ENCODE measurements at regions not wholly inside any gene's neighbourhood (a gene's known extent, or its start where the extent isn't known, plus 50 kb on each side); places are given as distances from the start of the nearest gene placed in this dataset.

DNA sequence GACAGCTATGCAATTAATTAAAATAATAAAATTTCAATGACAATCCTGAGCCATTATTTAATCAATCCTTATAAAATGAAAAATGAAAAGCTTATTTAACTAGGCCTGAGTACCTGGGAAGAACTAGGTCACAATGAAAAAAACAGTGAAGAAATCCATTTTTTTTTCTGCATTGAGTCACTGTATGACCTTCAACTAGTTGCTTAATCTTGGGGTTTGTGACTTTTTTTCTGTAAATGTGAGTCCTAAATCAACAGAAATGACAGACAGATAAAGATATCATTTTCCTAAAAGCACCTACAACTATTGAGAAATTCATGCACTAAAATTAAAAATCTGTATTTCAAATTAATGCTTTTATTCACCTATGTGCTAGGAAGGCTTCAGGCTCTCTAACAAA, 96.8 kb downstream of the TMEM26 start:
- Histone ChIP-seq H3K9ac (ENCODE audit: insufficient read depth, low read depth, low read length) (no peak overlapping the region), H3K9me3 (ENCODE audit: low read length) (no peaks in the 10 kb centered on the region), H3K79me2 (ENCODE audit: insufficient read depth, low read length) (no peaks in the 10 kb centered on the region), H3K4me1 (ENCODE audit: insufficient read depth, low read length) (no peaks in the 10 kb centered on the region), H3K4me2 (ENCODE audit: low read depth, low read length) (no peak overlapping the region), H3K27ac (ENCODE audit: extremely low read length, insufficient read depth, low read length) (no peak overlapping the region), H4K20me1 (ENCODE audit: insufficient read depth, low read length) (no peaks in the 10 kb centered on the region), H3K27me3 (ENCODE audit: control insufficient read depth in 1 of 2, insufficient read depth in 2 of 2, low read length in 2 of 2) (no peaks in the 10 kb centered on the region; a peak in 1 of 5 replicates), H3K4me3 (replicated peaks in 1 of 3; ENCODE audit: insufficient read depth in 1 of 3, low read depth in 2 of 3, low read length in 3 of 3) (no peak overlapping the region), H2AFZ (ENCODE audit: low read length) (no peak overlapping the region), H3K36me3 (replicated peaks in 1 of 2; ENCODE audit: control insufficient read depth in 1 of 2, insufficient read depth in 2 of 2, low read length in 2 of 2) (no peaks in the 10 kb centered on the region)
- CTCF ChIA-PET (ENCODE audit: low intra/inter-chr PET ratio, low total read pairs), result no interaction called here
- DNase-seq (ENCODE audit: low spot score) (no peak), ATAC-seq (no peak), FAIRE-seq (no peak)
- no TSS peak for BruUV-seq (replicated peaks)
- POLR2A ChIA-PET, result no interaction called here
- intact Hi-C loops (cut with micrococcal nuclease; ENCODE audit: unreplicated experiment), result no loop called here
- in situ Hi-C loops (cut with HindIII; ENCODE audit: extremely low pct_ligation_motif_present, low pct_unique_long_range_greater_than_20kb), result no loop called here
- TF ChIP-seq CC2D1A (CRISPR knock-in tag; IDR thresholded peaks at IDR 0.05) (no peak), TBX3 (IDR thresholded peaks at IDR 0.05; ENCODE audit: borderline replicate concordance) (no peak), FOXC1 (CRISPR knock-in tag; IDR thresholded peaks at IDR 0.05; ENCODE audit: borderline replicate concordance) (no peak)
- TF ChIP-seq, protein P1, sequence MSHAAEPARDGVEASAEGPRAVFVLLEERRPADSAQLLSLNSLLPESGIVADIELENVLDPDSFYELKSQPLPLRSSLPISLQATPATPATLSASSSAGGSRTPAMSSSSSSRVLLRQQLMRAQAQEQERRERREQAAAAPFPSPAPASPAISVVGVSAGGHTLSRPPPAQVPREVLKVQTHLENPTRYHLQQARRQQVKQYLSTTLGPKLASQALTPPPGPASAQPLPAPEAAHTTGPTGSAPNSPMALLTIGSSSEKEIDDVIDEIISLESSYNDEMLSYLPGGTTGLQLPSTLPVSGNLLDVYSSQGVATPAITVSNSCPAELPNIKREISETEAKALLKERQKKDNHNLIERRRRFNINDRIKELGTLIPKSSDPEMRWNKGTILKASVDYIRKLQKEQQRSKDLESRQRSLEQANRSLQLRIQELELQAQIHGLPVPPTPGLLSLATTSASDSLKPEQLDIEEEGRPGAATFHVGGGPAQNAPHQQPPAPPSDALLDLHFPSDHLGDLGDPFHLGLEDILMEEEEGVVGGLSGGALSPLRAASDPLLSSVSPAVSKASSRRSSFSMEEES (CRISPR knock-in tag; IDR thresholded peaks at IDR 0.05), result no peak
- TF ChIP-seq, protein P2, sequence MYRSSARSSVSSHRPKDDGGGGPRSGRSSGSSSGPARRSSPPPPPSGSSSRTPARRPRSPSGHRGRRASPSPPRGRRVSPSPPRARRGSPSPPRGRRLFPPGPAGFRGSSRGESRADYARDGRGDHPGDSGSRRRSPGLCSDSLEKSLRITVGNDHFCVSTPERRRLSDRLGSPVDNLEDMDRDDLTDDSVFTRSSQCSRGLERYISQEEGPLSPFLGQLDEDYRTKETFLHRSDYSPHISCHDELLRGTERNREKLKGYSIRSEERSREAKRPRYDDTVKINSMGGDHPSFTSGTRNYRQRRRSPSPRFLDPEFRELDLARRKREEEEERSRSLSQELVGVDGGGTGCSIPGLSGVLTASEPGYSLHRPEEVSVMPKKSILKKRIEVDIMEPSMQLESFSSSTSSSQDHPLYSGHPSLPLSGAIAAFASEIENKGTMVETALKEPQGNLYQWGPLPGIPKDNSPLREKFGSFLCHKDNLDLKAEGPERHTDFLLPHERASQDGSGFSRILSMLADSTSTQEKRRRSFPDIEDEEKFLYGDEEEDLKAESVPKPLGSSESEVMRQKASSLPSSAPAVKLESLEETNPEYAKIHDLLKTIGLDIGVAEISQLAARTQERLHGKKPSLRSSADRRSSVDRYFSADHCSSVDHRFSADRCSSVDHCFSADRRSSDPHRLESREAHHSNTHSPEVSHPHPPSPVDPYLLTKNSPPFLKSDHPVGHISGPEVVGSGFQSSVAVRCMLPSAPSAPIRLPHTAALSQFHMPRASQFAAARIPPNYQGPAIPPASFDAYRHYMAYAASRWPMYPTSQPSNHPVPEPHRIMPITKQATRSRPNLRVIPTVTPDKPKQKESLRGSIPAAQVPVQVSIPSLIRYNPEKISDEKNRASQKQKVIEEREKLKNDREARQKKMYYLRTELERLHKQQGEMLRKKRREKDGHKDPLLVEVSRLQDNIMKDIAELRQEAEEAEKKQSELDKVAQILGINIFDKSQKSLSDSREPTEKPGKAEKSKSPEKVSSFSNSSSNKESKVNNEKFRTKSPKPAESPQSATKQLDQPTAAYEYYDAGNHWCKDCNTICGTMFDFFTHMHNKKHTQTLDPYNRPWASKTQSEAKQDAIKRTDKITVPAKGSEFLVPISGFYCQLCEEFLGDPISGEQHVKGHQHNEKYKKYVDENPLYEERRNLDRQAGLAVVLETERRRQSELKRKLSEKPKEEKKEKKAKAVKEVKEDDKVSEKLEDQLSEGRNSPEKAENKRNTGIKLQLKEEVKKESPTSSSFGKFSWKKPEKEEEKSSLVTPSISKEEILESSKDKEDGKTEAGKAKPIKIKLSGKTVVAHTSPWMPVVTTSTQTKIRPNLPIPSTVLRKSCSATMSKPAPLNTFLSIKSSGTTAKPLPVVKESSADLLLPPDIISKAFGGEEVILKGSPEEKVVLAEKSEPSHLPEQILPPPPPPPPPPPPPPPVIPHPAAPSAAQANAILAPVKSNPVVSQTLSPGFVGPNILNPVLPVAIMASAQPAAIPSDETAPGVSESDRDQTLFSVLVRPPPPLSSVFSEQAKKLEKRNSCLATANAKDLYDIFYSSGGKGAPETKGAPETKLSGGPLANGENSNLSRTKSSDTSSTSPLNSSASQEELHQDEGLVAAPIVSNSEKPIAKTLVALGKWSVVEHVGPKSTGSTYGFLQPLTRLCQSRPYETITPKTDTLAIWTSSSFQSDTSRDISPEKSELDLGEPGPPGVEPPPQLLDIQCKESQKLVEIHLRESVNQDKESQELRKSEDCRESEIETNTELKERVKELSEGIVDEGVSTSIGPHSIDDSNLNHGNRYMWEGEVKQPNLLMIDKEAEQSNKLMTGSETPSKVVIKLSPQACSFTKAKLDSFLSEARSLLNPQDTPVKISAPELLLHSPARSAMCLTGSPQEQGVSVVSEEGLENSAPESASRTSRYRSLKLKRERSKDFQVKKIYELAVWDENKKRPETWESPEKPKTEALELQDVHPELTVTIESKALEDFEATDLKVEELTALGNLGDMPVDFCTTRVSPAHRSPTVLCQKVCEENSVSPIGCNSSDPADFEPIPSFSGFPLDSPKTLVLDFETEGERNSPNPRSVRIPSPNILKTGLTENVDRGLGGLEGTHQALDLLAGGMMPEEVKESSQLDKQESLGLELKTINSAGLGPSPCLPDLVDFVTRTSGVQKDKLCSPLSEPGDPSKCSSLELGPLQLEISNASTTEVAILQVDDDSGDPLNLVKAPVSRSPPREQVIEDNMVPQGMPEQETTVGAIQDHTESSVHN (CRISPR knock-in tag; IDR thresholded peaks at IDR 0.05), result no peak
- TF ChIP-seq, protein P3, sequence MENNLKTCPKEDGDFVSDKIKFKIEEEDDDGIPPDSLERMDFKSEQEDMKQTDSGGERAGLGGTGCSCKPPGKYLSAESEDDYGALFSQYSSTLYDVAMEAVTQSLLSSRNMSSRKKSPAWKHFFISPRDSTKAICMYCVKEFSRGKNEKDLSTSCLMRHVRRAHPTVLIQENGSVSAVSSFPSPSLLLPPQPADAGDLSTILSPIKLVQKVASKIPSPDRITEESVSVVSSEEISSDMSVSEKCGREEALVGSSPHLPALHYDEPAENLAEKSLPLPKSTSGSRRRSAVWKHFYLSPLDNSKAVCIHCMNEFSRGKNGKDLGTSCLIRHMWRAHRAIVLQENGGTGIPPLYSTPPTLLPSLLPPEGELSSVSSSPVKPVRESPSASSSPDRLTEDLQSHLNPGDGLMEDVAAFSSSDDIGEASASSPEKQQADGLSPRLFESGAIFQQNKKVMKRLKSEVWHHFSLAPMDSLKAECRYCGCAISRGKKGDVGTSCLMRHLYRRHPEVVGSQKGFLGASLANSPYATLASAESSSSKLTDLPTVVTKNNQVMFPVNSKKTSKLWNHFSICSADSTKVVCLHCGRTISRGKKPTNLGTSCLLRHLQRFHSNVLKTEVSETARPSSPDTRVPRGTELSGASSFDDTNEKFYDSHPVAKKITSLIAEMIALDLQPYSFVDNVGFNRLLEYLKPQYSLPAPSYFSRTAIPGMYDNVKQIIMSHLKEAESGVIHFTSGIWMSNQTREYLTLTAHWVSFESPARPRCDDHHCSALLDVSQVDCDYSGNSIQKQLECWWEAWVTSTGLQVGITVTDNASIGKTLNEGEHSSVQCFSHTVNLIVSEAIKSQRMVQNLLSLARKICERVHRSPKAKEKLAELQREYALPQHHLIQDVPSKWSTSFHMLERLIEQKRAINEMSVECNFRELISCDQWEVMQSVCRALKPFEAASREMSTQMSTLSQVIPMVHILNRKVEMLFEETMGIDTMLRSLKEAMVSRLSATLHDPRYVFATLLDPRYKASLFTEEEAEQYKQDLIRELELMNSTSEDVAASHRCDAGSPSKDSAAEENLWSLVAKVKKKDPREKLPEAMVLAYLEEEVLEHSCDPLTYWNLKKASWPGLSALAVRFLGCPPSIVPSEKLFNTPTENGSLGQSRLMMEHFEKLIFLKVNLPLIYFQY (CRISPR knock-in tag; IDR thresholded peaks at IDR 0.05; ENCODE audit: borderline replicate concordance), result no peak
- TF ChIP-seq, protein P4, sequence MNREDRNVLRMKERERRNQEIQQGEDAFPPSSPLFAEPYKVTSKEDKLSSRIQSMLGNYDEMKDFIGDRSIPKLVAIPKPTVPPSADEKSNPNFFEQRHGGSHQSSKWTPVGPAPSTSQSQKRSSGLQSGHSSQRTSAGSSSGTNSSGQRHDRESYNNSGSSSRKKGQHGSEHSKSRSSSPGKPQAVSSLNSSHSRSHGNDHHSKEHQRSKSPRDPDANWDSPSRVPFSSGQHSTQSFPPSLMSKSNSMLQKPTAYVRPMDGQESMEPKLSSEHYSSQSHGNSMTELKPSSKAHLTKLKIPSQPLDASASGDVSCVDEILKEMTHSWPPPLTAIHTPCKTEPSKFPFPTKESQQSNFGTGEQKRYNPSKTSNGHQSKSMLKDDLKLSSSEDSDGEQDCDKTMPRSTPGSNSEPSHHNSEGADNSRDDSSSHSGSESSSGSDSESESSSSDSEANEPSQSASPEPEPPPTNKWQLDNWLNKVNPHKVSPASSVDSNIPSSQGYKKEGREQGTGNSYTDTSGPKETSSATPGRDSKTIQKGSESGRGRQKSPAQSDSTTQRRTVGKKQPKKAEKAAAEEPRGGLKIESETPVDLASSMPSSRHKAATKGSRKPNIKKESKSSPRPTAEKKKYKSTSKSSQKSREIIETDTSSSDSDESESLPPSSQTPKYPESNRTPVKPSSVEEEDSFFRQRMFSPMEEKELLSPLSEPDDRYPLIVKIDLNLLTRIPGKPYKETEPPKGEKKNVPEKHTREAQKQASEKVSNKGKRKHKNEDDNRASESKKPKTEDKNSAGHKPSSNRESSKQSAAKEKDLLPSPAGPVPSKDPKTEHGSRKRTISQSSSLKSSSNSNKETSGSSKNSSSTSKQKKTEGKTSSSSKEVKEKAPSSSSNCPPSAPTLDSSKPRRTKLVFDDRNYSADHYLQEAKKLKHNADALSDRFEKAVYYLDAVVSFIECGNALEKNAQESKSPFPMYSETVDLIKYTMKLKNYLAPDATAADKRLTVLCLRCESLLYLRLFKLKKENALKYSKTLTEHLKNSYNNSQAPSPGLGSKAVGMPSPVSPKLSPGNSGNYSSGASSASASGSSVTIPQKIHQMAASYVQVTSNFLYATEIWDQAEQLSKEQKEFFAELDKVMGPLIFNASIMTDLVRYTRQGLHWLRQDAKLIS (CRISPR knock-in tag; IDR thresholded peaks at IDR 0.05), result no peak
